ENCODE measurements at regions not wholly inside any gene's neighbourhood (a gene's known extent, or its start where the extent isn't known, plus 50 kb on each side); places are given as distances from the start of the nearest gene placed in this dataset.

DNA sequence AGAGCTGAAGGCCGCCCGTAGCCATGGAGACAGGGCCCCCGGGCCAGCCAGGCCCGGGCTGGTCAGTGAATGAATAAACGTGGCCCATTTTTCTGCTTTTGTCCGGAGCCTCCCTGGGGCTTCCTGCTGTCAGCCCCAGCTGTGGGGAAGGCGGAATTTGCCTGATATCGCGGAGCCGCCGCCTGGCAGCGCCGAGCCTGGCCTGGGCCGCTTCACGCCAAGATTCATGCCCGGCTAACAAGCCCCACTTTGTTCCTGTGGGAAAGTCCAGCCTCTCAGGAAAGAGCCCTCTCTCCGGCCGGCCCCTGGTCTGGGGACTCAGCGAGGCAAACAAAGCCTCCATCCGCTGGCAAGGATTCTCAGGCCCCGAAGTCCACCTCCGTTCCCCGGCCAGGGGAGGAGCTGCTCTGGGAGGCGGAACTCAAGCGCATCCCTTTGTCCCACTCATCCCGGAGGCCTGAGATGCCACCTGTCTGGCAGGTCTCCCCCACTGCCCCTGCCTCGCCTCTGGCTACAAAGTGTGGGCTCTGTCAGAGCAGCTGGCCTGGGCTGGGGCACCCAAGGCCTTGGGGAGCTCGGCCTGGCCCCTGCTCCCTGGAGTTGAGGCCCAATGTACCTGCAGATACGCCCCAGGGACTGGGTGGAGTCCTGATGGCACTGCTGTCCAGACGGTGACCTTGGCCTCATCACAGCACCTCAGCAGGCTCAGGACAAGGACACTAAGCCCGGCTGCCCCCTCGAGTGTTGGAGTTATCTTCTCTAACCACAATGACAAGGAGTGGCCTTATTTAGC is 51.6 kb upstream of the SLC6A11 start:
- H3K4me1 Mint-ChIP-seq (ENCODE audit: low read depth): no peaks in the 10 kb centered on the region
- H3K9me3 Mint-ChIP-seq: no peaks in the 10 kb centered on the region
- no peak overlapping the region for H3K4me3 Mint-ChIP-seq

DNA sequence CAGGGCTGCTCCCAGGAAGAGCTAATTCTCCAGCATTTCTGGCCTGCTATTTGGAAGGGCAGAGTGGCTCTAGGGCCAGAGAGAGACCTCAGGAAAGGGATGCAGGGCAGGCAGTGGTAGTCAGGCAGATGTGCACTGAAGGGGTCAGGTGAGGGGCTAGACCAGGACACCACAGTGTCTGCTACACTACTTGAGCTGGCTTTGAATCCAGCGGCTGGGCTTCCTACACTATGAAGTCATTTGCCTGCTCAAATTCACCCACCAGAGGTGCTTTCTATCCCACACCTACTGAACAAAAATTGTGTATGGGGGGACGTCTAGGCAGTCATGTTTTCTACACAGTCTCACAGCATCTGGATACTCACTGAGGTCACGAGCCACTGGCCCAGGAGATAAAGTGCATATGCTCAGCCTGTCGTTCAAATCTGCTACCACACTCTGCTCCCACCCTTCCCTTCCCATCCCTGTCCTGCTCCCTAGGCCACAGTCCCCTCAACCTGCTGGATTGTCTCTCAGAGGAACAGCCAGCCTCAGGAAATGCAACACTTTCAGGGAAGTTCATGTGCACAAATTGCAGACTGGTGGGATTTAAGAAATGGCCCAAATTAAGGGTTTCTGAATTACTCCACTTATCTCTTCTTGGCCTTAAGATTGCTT is 49.9 kb upstream of the SLC6A11 start:
- H3K27ac Mint-ChIP-seq: no peak overlapping the region
- TF ChIP-seq, protein P1, sequence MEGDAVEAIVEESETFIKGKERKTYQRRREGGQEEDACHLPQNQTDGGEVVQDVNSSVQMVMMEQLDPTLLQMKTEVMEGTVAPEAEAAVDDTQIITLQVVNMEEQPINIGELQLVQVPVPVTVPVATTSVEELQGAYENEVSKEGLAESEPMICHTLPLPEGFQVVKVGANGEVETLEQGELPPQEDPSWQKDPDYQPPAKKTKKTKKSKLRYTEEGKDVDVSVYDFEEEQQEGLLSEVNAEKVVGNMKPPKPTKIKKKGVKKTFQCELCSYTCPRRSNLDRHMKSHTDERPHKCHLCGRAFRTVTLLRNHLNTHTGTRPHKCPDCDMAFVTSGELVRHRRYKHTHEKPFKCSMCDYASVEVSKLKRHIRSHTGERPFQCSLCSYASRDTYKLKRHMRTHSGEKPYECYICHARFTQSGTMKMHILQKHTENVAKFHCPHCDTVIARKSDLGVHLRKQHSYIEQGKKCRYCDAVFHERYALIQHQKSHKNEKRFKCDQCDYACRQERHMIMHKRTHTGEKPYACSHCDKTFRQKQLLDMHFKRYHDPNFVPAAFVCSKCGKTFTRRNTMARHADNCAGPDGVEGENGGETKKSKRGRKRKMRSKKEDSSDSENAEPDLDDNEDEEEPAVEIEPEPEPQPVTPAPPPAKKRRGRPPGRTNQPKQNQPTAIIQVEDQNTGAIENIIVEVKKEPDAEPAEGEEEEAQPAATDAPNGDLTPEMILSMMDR (IDR thresholded peaks at IDR 0.05): no peak
- no peaks in the 10 kb centered on the region for H3K9me3 Mint-ChIP-seq
- no peak for DNase-seq
- no peak overlapping the region for H3K4me3 Mint-ChIP-seq
- peaks cover 25% of the 10 kb centered on the region for H3K27me3 Mint-ChIP-seq (ENCODE audit: insufficient read depth)
- H3K36me3 Mint-ChIP-seq (ENCODE audit: low read depth): no peaks in the 10 kb centered on the region
- no peaks in the 10 kb centered on the region for H3K4me1 Mint-ChIP-seq (ENCODE audit: low read depth)

More for the DNA sequence above, 51.6 kb upstream of the SLC6A11 start:
- TF ChIP-seq, protein P1 (IDR thresholded peaks at IDR 0.05): no peak
- Mint-ChIP-seq H3K27ac (no peak overlapping the region), H3K27me3 (ENCODE audit: insufficient read depth) (peaks cover 25% of the 10 kb centered on the region), H3K36me3 (ENCODE audit: low read depth) (no peaks in the 10 kb centered on the region)
- no peak for DNase-seq

All from HFFc6 (cell line).